HepG2 (cell line): ENCODE measurements at regions not wholly inside any gene's neighbourhood (a gene's known extent, or its start where the extent isn't known, plus 50 kb on each side); places are given as distances from the start of the nearest gene placed in this dataset.

Source experiments
- ATAC-seq: fragments of 200-7000 bp; cut with Tn5 transposase; 3 replicates; pipeline ENCODE4 v1.9.1; 2020; ENCODE audit warnings: mild to moderate bottlenecking, moderate library complexity
- BruUV-seq: library from RNA; stranded (reverse); fragments of 400-500 nt; replicated peaks from 2 replicates; lab custom pipeline; 2021; lab: Mats Ljungman, UMichigan
- CTCF ChIA-PET: fragments of 300-600 bp; formaldehyde crosslinking; extraction: SDS; loops from one replicate; lab custom pipeline; 2021; ENCODE audit warnings: low total read pairs, inconsistent platforms, low intra/inter-chr PET ratio; lab: Yijun Ruan, JAX
- POLR2A ChIA-PET: fragments of 350-600 bp; sonication (Branson Sonifier 250); formaldehyde crosslinking; loops from one replicate; lab custom pipeline; 2020; ENCODE audit warnings: antibody characterized with exemption, inconsistent platforms; lab: Yijun Ruan, JAX
- DNase-seq: peaks from one replicate; pipeline ENCODE4 v3.0.0-alpha.2; 2015; ENCODE audit warnings: low spot score
- FAIRE-seq: peaks from 3 replicates; lab custom pipeline; 2011; peaks lifted over from hg19 to GRCh38; lab: Jason Lieb, UNC
- H2AFZ ChIP-seq: one replicate; pipeline ENCODE4 v1.6.1; 2011; ENCODE audit warnings: low read length, inconsistent platforms
- H3K27ac ChIP-seq: fragments of 300-600 bp; 3 replicates; pipeline ENCODE4 v1.8.0; 2011; ENCODE audit warnings: mixed run types, mild to moderate bottlenecking, mixed read lengths, low read length, inconsistent platforms; ENCODE audit not compliant: insufficient read depth; ENCODE audit errors: extremely low read length
- H3K27me3 ChIP-seq, 2 experiments: fragments of 200-600 bp in 1 of 2; 2 replicates in 1 of 2; 3 replicates in 1 of 2; pipeline versions ENCODE4 v1.6.0 to v1.8.0; 2011; ENCODE audit warnings: low read length in 2 of 2, mild to moderate bottlenecking in 2 of 2, moderate library complexity in 2 of 2, inconsistent platforms in 1 of 2; ENCODE audit not compliant: insufficient read depth in 2 of 2, control insufficient read depth in 1 of 2
- H3K36me3 ChIP-seq, 2 experiments: fragments of 200-600 bp in 1 of 2; replicated peaks in 1 of 2; 2 replicates in 1 of 2; 3 replicates in 1 of 2; pipeline versions ENCODE4 v1.5.1 to v1.8.0; 2011; ENCODE audit warnings: low read length in 2 of 2, inconsistent platforms in 1 of 2; ENCODE audit not compliant: insufficient read depth in 2 of 2, control insufficient read depth in 1 of 2
- H3K4me1 ChIP-seq: 2 replicates; pipeline ENCODE4 v1.5.1; 2012; ENCODE audit warnings: low read length, inconsistent platforms; ENCODE audit not compliant: insufficient read depth
- H3K4me2 ChIP-seq: 2 replicates; pipeline ENCODE4 v1.6.0; 2011; ENCODE audit warnings: low read depth, low read length, inconsistent platforms
- H3K4me3 ChIP-seq, 3 experiments: fragments of 200-600 bp in 1 of 3; sonication (generic), shearing (Covaris generic) in 1 of 3; replicated peaks in 1 of 3; 2 replicates each; pipeline ENCODE4 v1.5.1; 2011 to 2016; ENCODE audit warnings: low read length in 3 of 3, inconsistent platforms in 2 of 3, low read depth in 2 of 3, mild to moderate bottlenecking in 2 of 3, control low read depth in 1 of 3, mixed read lengths in 1 of 3; ENCODE audit not compliant: insufficient read depth in 1 of 3
- H3K79me2 ChIP-seq: one replicate; pipeline ENCODE4 v1.6.1; 2011; ENCODE audit warnings: low read length, inconsistent platforms; ENCODE audit not compliant: insufficient read depth
- H3K9ac ChIP-seq: 2 replicates; pipeline ENCODE4 v1.6.0; 2011; ENCODE audit warnings: mild to moderate bottlenecking, low read depth, low read length, inconsistent platforms; ENCODE audit not compliant: insufficient read depth
- H3K9me3 ChIP-seq: 2 replicates; pipeline ENCODE4 v1.5.1; 2012; ENCODE audit warnings: mild to moderate bottlenecking, low read length
- H4K20me1 ChIP-seq: 2 replicates; pipeline ENCODE4 v1.6.0; 2011; ENCODE audit warnings: inconsistent platforms, mild to moderate bottlenecking, low read length, moderate library complexity; ENCODE audit not compliant: insufficient read depth
- AGO1 ChIP-seq: fragments of 200-400 bp; formaldehyde crosslinking; IDR thresholded peaks from 2 replicates; pipeline ENCODE4 v1.6.1; 2017; ENCODE audit warnings: mild to moderate bottlenecking, low read depth, low read length, moderate library complexity; ENCODE audit not compliant: poor library complexity, severe bottlenecking
- CREBL2 ChIP-seq: sonication (generic); formaldehyde crosslinking; IDR thresholded peaks from 2 replicates; pipeline ENCODE4 v1.8.1; 2023; ENCODE audit warnings: missing genetic modification reagents, mild to moderate bottlenecking, borderline replicate concordance
- HNRNPH1 ChIP-seq: fragments of 200-400 bp; formaldehyde crosslinking; optimal IDR thresholded peaks from 2 replicates; pipeline ENCODE3; 2017; ENCODE audit warnings: mild to moderate bottlenecking, low read depth, low read length
- KLF13 ChIP-seq: sonication (generic); formaldehyde crosslinking; IDR thresholded peaks from 2 replicates; pipeline ENCODE4 v1.4.0; 2020; ENCODE audit warnings: mild to moderate bottlenecking, missing genetic modification reagents
- MEF2D ChIP-seq: sonication (generic); formaldehyde crosslinking; IDR thresholded peaks from 2 replicates; pipeline ENCODE4 v1.5.1; 2020; ENCODE audit warnings: mild to moderate bottlenecking, missing genetic modification reagents
- MYNN ChIP-seq: sonication (generic); formaldehyde crosslinking; IDR thresholded peaks from 2 replicates; pipeline ENCODE4 v1.4.0; 2020; ENCODE audit warnings: mild to moderate bottlenecking, low read depth, missing genetic modification reagents
- PHF8 ChIP-seq: sonication (generic); formaldehyde crosslinking; IDR thresholded peaks from 2 replicates; pipeline ENCODE4 v1.5.0; 2020; ENCODE audit warnings: missing genetic modification reagents
- PRMT3 ChIP-seq: sonication (generic); formaldehyde crosslinking; IDR thresholded peaks from 2 replicates; pipeline ENCODE4 v1.8.1; 2022; ENCODE audit warnings: low read depth, mild to moderate bottlenecking, moderate library complexity, missing genetic modification reagents, borderline replicate concordance
- RARG ChIP-seq: sonication (generic); formaldehyde crosslinking; IDR thresholded peaks from 2 replicates; pipeline ENCODE4 v1.4.0; 2020; ENCODE audit warnings: low read depth, mild to moderate bottlenecking, missing genetic modification reagents
- SIN3A ChIP-seq: IDR thresholded peaks from 2 replicates; pipeline ENCODE4 v1.6.1; 2011; ENCODE audit warnings: low read depth, mild to moderate bottlenecking, control low read depth, low read length, borderline replicate concordance
- SIX1 ChIP-seq: sonication (generic); formaldehyde crosslinking; IDR thresholded peaks from 2 replicates; pipeline ENCODE4 v1.4.0; 2020; ENCODE audit warnings: missing genetic modification reagents, borderline replicate concordance
- TAF1 ChIP-seq: sonication (generic); formaldehyde crosslinking; IDR thresholded peaks from 2 replicates; pipeline ENCODE4 v1.4.0; 2020; ENCODE audit warnings: missing genetic modification reagents
- USF2 ChIP-seq, 2 experiments: sonication (generic) in 1 of 2; formaldehyde crosslinking in 1 of 2; IDR thresholded peaks; 2 replicates each; pipeline versions ENCODE4 v1.5.1 to v1.6.1; 2011 to 2020; ENCODE audit warnings: borderline replicate concordance in 1 of 2, low read depth in 1 of 2, low read length in 1 of 2, mild to moderate bottlenecking in 1 of 2, missing genetic modification reagents in 1 of 2, moderate library complexity in 1 of 2
- ZKSCAN5 ChIP-seq: sonication (generic); formaldehyde crosslinking; IDR thresholded peaks from 2 replicates; pipeline ENCODE4 v1.5.1; 2020; ENCODE audit warnings: mild to moderate bottlenecking, missing genetic modification reagents
- ZMYM3 ChIP-seq: sonication (generic); formaldehyde crosslinking; IDR thresholded peaks from 2 replicates; pipeline ENCODE4 v1.5.1; 2020; ENCODE audit warnings: mild to moderate bottlenecking, missing genetic modification reagents
- ZNF101 ChIP-seq: sonication (generic); formaldehyde crosslinking; IDR thresholded peaks from 2 replicates; pipeline ENCODE4 v1.4.0; 2020; ENCODE audit warnings: mild to moderate bottlenecking, low read depth, missing genetic modification reagents, borderline replicate concordance
- ZNF34 ChIP-seq: sonication (generic); formaldehyde crosslinking; IDR thresholded peaks from 2 replicates; pipeline ENCODE4 v1.4.0; 2020; ENCODE audit warnings: mild to moderate bottlenecking, missing genetic modification reagents, borderline replicate concordance
- ZNF607 ChIP-seq: sonication (generic); formaldehyde crosslinking; IDR thresholded peaks from 2 replicates; pipeline ENCODE4 v1.5.1; 2020; ENCODE audit warnings: missing genetic modification reagents, mild to moderate bottlenecking, borderline replicate concordance
- ZNF75D ChIP-seq: sonication (generic); formaldehyde crosslinking; IDR thresholded peaks from 2 replicates; pipeline ENCODE4 v1.8.1; 2023; ENCODE audit warnings: missing genetic modification reagents, mild to moderate bottlenecking, borderline replicate concordance
- WGBS: methylation state at CpG from one replicate; pipeline ENCODE4 v1.1.6; 2017; ENCODE audit warnings: low lambda C conversion rate; 5-methylcytosine and 5-hydroxymethylcytosine counted together
- in situ Hi-C: cut with HindIII; loops from 2 replicates; pipeline ENCODE4 v1.10.0; 2017; ENCODE audit warnings: low pct_unique_long_range_greater_than_20kb; ENCODE audit not compliant: extremely low pct_ligation_motif_present
- intact Hi-C: fragments of 100-400 bp; cut with micrococcal nuclease; formaldehyde crosslinking; loops from one replicate; pipeline ENCODE4 v1.10.0; 2022; ENCODE audit not compliant: unreplicated experiment

DNA sequence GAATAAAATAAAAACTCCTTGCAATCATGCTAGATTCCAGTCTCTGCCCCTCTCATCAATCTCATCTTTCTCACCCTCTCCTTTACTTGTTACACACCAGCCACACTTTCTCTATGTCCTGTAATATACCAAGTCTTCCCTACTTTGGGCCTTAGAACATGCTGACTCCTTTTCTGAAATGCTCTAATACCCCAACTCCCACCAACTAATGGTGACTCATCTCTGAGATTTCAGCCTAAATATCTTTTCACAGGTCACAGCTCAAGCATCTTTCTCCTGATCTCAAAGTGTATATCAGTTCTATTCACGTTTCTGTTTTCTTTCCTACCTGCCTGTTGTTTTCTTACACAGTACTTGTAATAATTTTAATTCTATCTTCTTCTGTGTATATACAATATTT is 378.9 kb upstream of the PRICKLE1 start:
- Histone ChIP-seq H3K79me2 (no peaks in the 10 kb centered on the region), H3K4me3 (no peak overlapping the region), H3K27ac (no peak overlapping the region), H3K4me1 (no peaks in the 10 kb centered on the region), H3K36me3 (no peaks in the 10 kb centered on the region), H2AFZ (no peak overlapping the region), H4K20me1 (no peaks in the 10 kb centered on the region), H3K9ac (no peak overlapping the region), H3K4me2 (no peak overlapping the region), H3K9me3 (no peaks in the 10 kb centered on the region), H3K27me3 (no peaks in the 10 kb centered on the region; a peak in 1 of 5 replicates)
- ChIA-PET CTCF (no interaction called here), POLR2A (no interaction called here)
- no peak for FAIRE-seq
- in situ Hi-C loops: no loop called here
- TF ChIP-seq PRMT3 (CRISPR knock-in tag) (no peak), ZNF75D (CRISPR knock-in tag) (no peak), ZNF34 (CRISPR knock-in tag) (no peak), SIN3A (no peak), PHF8 (CRISPR knock-in tag) (no peak), SIX1 (CRISPR knock-in tag) (no peak)
- WGBS: 3% methylated on average over 1 of the region's 1 CpG
- no peak for ATAC-seq
- no peak for DNase-seq
- intact Hi-C loops: no loop called here
- BruUV-seq: no TSS peak

DNA sequence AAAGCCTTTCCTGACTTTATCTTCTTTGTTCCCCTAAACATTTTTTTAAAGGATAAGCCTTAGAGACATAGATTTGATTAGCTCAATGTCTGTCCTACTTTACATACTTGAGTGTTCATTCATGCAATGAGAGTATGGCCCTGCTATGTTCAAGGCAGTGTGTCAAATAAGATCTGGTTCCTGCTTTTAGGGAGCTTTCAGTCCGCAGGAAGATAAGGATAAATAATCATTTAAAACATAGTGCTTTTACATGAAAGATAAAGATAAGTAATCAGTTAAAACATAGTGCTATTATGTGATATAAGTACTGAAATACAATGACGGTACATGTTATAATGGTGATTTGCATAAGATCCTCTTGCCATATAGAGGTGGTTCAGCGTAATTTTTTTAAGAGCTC is 378.3 kb upstream of the PRICKLE1 start:
- Histone ChIP-seq H3K36me3 (no peaks in the 10 kb centered on the region), H3K4me1 (no peaks in the 10 kb centered on the region), H3K9me3 (no peaks in the 10 kb centered on the region), H2AFZ (no peak overlapping the region), H3K27me3 (no peaks in the 10 kb centered on the region; a peak in 1 of 5 replicates), H3K79me2 (no peaks in the 10 kb centered on the region), H4K20me1 (no peaks in the 10 kb centered on the region), H3K4me2 (no peak overlapping the region), H3K27ac (no peak overlapping the region), H3K4me3 (no peak overlapping the region), H3K9ac (no peak overlapping the region)
- FAIRE-seq (no peak), DNase-seq (no peak), ATAC-seq (no peak)
- intact Hi-C loops: no loop called here
- ChIA-PET CTCF (no interaction called here), POLR2A (no interaction called here)
- WGBS: 19% methylated on average over 3 of the region's 3 CpGs
- no TSS peak for BruUV-seq
- in situ Hi-C loops: no loop called here
- no peak for TF ChIP-seq ZKSCAN5 (CRISPR knock-in tag)
- no peak for TF ChIP-seq USF2 (IDR thresholded peaks at IDR 0.05; ENCODE audit: low read depth, low read length)
- no peak for TF ChIP-seq USF2 (CRISPR knock-in tag; IDR thresholded peaks at IDR 0.05; ENCODE audit: borderline replicate concordance)
- no peak for TF ChIP-seq MYNN (CRISPR knock-in tag)
- no peak for TF ChIP-seq ZNF101
- no peak for TF ChIP-seq HNRNPH1
- TF ChIP-seq TAF1 (CRISPR knock-in tag): no peak
- no peak for TF ChIP-seq KLF13 (CRISPR knock-in tag)
- no peak for TF ChIP-seq ZMYM3 (CRISPR knock-in tag)
- TF ChIP-seq MEF2D: no peak
- no peak for TF ChIP-seq CREBL2
- TF ChIP-seq AGO1: no peak
- TF ChIP-seq RARG: no peak
- TF ChIP-seq ZNF607 (CRISPR knock-in tag): no peak
